ENCODE measurements at regions not wholly inside any gene's neighbourhood (a gene's known extent, or its start where the extent isn't known, plus 50 kb on each side); places are given as distances from the start of the nearest gene placed in this dataset.

DNA sequence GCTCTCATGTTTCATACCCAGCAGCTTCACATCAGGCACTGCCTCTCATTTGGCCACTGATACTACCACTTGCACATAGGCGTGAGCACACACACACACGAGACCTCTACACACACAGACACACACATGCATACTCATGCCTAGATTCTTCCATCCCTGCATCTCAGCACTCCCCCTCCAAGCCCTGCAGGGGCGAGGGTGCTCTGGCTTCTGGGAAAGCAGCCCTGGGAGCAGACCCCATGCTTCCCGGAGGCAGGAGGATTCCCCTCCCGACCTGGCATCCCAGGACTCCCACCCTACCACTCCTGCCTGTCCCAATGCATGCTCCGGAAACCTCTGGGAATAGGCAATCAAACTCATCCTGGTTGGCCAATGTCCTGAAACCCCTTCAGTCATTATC is 89.1 kb upstream of the SMNDC1 start:
- Histone ChIP-seq H3K36me3 (replicated peaks in 1 of 2; ENCODE audit: control insufficient read depth in 1 of 2, insufficient read depth in 2 of 2, low read length in 2 of 2) (no peaks in the 10 kb centered on the region), H3K4me3 (replicated peaks in 1 of 3; ENCODE audit: insufficient read depth in 1 of 3, low read depth in 2 of 3, low read length in 3 of 3) (no peak overlapping the region), H3K4me1 (ENCODE audit: insufficient read depth, low read length) (peaks cover 28% of the 10 kb centered on the region), H4K20me1 (ENCODE audit: insufficient read depth, low read length) (no peaks in the 10 kb centered on the region), H3K9me3 (ENCODE audit: low read length) (no peaks in the 10 kb centered on the region), H3K27me3 (ENCODE audit: control insufficient read depth in 1 of 2, insufficient read depth in 2 of 2, low read length in 2 of 2) (peaks cover 0 to 7% of the 10 kb centered on the region in 2 experiments; a peak in 1 of 5 replicates), H3K4me2 (ENCODE audit: low read depth, low read length) (no peak overlapping the region), H2AFZ (ENCODE audit: low read length) (no peak overlapping the region), H3K79me2 (ENCODE audit: insufficient read depth, low read length) (no peaks in the 10 kb centered on the region), H3K27ac (ENCODE audit: extremely low read length, insufficient read depth, low read length) (no peak overlapping the region), H3K9ac (ENCODE audit: insufficient read depth, low read depth, low read length) (no peak overlapping the region)
- DNase-seq (ENCODE audit: low spot score), result no peak
- no peak for FAIRE-seq
- no TSS peak for BruUV-seq (replicated peaks)
- WGBS (ENCODE audit: low lambda C conversion rate), result 38% methylated on average over 5 of the region's 6 CpGs
- POLR2A ChIA-PET, result no interaction called here
- in situ Hi-C loops (cut with HindIII; ENCODE audit: extremely low pct_ligation_motif_present, low pct_unique_long_range_greater_than_20kb), result no loop called here
- CTCF ChIA-PET (ENCODE audit: low intra/inter-chr PET ratio, low total read pairs), result no interaction called here
- intact Hi-C loops (cut with micrococcal nuclease; ENCODE audit: unreplicated experiment), result no loop called here
- ATAC-seq, result no peak
- no peak for TF ChIP-seq ZNF570 (CRISPR knock-in tag; IDR thresholded peaks at IDR 0.05; ENCODE audit: borderline replicate concordance)
- TF ChIP-seq, protein P1, sequence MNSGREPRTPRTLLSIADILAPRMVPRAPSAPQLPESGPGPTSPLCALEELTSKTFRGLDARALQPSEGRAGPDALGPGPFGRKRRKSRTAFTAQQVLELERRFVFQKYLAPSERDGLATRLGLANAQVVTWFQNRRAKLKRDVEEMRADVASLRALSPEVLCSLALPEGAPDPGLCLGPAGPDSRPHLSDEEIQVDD (CRISPR knock-in tag; IDR thresholded peaks at IDR 0.05; ENCODE audit: borderline replicate concordance), result no peak
- no peak for TF ChIP-seq HOXA5 (CRISPR knock-in tag; IDR thresholded peaks at IDR 0.05)
- no peak for TF ChIP-seq HMGA1 (CRISPR knock-in tag; conservative IDR thresholded peaks at IDR 0.05)
- TF ChIP-seq ETV5 (CRISPR knock-in tag; IDR thresholded peaks at IDR 0.05; ENCODE audit: borderline replicate concordance), result no peak
- TF ChIP-seq, protein P2, sequence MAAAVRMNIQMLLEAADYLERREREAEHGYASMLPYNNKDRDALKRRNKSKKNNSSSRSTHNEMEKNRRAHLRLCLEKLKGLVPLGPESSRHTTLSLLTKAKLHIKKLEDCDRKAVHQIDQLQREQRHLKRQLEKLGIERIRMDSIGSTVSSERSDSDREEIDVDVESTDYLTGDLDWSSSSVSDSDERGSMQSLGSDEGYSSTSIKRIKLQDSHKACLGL (CRISPR knock-in tag; IDR thresholded peaks at IDR 0.05), result no peak
- TF ChIP-seq CBX5 (CRISPR knock-in tag; IDR thresholded peaks at IDR 0.05; ENCODE audit: borderline replicate concordance), result no peak
- TF ChIP-seq ZNF230 (CRISPR knock-in tag; IDR thresholded peaks at IDR 0.05), result no peak
- TF ChIP-seq, protein P3, sequence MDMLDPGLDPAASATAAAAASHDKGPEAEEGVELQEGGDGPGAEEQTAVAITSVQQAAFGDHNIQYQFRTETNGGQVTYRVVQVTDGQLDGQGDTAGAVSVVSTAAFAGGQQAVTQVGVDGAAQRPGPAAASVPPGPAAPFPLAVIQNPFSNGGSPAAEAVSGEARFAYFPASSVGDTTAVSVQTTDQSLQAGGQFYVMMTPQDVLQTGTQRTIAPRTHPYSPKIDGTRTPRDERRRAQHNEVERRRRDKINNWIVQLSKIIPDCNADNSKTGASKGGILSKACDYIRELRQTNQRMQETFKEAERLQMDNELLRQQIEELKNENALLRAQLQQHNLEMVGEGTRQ (IDR thresholded peaks at IDR 0.05; ENCODE audit: low read depth, low read length), result no peak
- TF ChIP-seq, protein P3 (CRISPR knock-in tag; IDR thresholded peaks at IDR 0.05; ENCODE audit: borderline replicate concordance), result no peak
- TF ChIP-seq ZNF34 (CRISPR knock-in tag; IDR thresholded peaks at IDR 0.05; ENCODE audit: borderline replicate concordance), result no peak
- TF ChIP-seq SRSF9 (IDR thresholded peaks at IDR 0.05; ENCODE audit: borderline replicate concordance, insufficient read depth, low read depth, low read length, poor library complexity, severe bottlenecking), result no peak
- no peak for TF ChIP-seq NCOA2 (CRISPR knock-in tag; IDR thresholded peaks at IDR 0.05)
- no peak for TF ChIP-seq AHR (CRISPR knock-in tag; IDR thresholded peaks at IDR 0.05)

All from HepG2 (cell line).